A204.1 (cell line): ENCODE measurements at regions not wholly inside any gene's neighbourhood (a gene's known extent, or its start where the extent isn't known, plus 50 kb on each side); places are given as distances from the start of the nearest gene placed in this dataset.
"Not testable (repeated sequence)": the region's sequence is repeated elsewhere in the genome, so short reads cannot be mapped to it uniquely, and the experiment has no call there.

ENCODE experiments used
- FAIRE-seq: peaks from 2 replicates; lab custom pipeline; 2012; peaks lifted over from hg19 to GRCh38; lab: Jason Lieb, UNC

GRCh38 chr4:131499141-131499873 lies 1649.8 kb upstream of the PCDH10 start:
- FAIRE-seq: no peak

GRCh38 chr4:131509521-131509920 lies 1639.6 kb upstream of the PCDH10 start:
- FAIRE-seq: no peak

GRCh38 chr4:131526686-131527085 lies 1622.4 kb upstream of the PCDH10 start:
- no peak for FAIRE-seq

- no peak for FAIRE-seq
These were observed 1618.0 kb upstream of the PCDH10 start for GRCh38 chr4:131531087-131531486.

- no peak for FAIRE-seq
These were observed 1614.0 kb upstream of the PCDH10 start for GRCh38 chr4:131534944-131535645.

GRCh38 chr4:131540256-131540655 lies 1608.8 kb upstream of the PCDH10 start:
- FAIRE-seq: no peak

- FAIRE-seq: no peak
These were observed 1601.5 kb upstream of the PCDH10 start for GRCh38 chr4:131547506-131547981.

GRCh38 chr4:131551306-131551705 lies 1597.8 kb upstream of the PCDH10 start:
- no peak for FAIRE-seq

- no peak for FAIRE-seq
These were observed 1583.1 kb upstream of the PCDH10 start for GRCh38 chr4:131566026-131566425.

- no peak for FAIRE-seq
These were observed 1564.5 kb upstream of the PCDH10 start for GRCh38 chr4:131584587-131584986.

- peak; percentile 11 for FAIRE-seq
These were observed 1554.0 kb upstream of the PCDH10 start for GRCh38 chr4:131595140-131595539.

GRCh38 chr4:131603705-131604104 lies 1545.4 kb upstream of the PCDH10 start:
- FAIRE-seq: no peak

GRCh38 chr4:131609039-131609438 lies 1540.1 kb upstream of the PCDH10 start:
- FAIRE-seq: no peak

GRCh38 chr4:131610517-131610916 lies 1538.6 kb upstream of the PCDH10 start:
- FAIRE-seq: not testable (repeated sequence)

GRCh38 chr4:131613086-131613823 lies 1535.8 kb upstream of the PCDH10 start:
- FAIRE-seq: no peak

GRCh38 chr4:131613824-131614216 lies 1535.3 kb upstream of the PCDH10 start:
- no peak for FAIRE-seq

- FAIRE-seq: no peak
These were observed 1516.2 kb upstream of the PCDH10 start for GRCh38 chr4:131632877-131633276.

- no peak for FAIRE-seq
These were observed 1513.9 kb upstream of the PCDH10 start for GRCh38 chr4:131635191-131635590.

GRCh38 chr4:131638781-131639180 lies 1510.3 kb upstream of the PCDH10 start:
- no peak for FAIRE-seq

GRCh38 chr4:131644619-131645018 lies 1504.5 kb upstream of the PCDH10 start:
- no peak for FAIRE-seq

GRCh38 chr4:131649227-131649626 lies 1499.9 kb upstream of the PCDH10 start:
- no peak for FAIRE-seq

GRCh38 chr4:131650951-131651350 lies 1498.1 kb upstream of the PCDH10 start:
- no peak for FAIRE-seq

GRCh38 chr4:131683314-131683713 lies 1465.8 kb upstream of the PCDH10 start:
- not testable (repeated sequence) for FAIRE-seq
